ENCODE measurements at regions not wholly inside any gene's neighbourhood (a gene's known extent, or its start where the extent isn't known, plus 50 kb on each side); places are given as distances from the start of the nearest gene placed in this dataset.

DNA sequence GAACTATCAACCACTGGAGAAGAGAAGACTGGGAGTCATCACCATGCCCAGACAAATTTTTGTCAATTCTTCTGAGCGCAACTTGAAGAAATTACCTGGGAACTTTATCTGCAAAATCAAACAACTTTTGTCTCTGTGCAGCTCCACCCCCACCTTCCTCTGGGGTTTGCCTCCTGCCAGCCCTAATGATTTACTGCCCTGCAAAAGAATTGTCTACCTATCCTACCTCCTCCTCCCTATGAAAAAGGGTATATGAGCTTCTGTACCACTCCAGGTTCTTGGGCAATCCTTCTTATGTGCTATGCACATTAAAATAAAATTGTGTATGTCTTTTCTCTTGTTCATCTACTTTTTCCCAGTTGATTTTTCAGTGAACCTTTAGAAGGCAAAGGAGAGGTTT lies 191.9 kb downstream of the URB2 start:
- H3K4me3 ChIP-seq (ENCODE audit: low read depth, low read length), result no peak overlapping the region
- TF ChIP-seq, protein P1, sequence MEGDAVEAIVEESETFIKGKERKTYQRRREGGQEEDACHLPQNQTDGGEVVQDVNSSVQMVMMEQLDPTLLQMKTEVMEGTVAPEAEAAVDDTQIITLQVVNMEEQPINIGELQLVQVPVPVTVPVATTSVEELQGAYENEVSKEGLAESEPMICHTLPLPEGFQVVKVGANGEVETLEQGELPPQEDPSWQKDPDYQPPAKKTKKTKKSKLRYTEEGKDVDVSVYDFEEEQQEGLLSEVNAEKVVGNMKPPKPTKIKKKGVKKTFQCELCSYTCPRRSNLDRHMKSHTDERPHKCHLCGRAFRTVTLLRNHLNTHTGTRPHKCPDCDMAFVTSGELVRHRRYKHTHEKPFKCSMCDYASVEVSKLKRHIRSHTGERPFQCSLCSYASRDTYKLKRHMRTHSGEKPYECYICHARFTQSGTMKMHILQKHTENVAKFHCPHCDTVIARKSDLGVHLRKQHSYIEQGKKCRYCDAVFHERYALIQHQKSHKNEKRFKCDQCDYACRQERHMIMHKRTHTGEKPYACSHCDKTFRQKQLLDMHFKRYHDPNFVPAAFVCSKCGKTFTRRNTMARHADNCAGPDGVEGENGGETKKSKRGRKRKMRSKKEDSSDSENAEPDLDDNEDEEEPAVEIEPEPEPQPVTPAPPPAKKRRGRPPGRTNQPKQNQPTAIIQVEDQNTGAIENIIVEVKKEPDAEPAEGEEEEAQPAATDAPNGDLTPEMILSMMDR (IDR thresholded peaks at IDR 0.05; ENCODE audit: low read depth, low read length, missing control alignments), result no peak
- DNase-seq (ENCODE audit: low read depth), result no peak
- in situ Hi-C loops (cut with HindIII; ENCODE audit: low sequenced_read_pairs), result no loop called here

DNA sequence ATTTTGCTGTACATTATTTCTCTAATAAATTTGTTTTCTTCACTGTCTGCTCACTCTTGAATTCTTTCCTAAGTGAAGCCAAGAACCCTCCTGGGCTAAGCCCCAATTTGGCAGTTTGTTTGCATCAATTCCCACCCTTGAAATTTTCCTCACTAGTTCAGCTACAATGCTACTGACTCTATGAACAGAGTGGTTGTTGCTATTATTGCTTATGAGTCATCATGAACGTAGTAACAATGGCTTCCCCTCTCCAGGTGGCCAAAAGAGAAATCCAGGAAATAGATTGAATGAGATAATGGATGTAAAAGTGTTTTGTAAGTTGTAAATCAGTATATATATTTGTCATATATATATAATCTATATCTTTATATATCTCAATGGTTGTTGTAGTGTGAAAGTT lies 193.0 kb downstream of the URB2 start:
- no peak for DNase-seq (ENCODE audit: low read depth)
- in situ Hi-C loops (cut with HindIII; ENCODE audit: low sequenced_read_pairs), result no loop called here
- H3K4me3 ChIP-seq (ENCODE audit: low read depth, low read length), result no peak overlapping the region
- TF ChIP-seq, protein P1 (IDR thresholded peaks at IDR 0.05; ENCODE audit: low read depth, low read length, missing control alignments), result no peak

DNA sequence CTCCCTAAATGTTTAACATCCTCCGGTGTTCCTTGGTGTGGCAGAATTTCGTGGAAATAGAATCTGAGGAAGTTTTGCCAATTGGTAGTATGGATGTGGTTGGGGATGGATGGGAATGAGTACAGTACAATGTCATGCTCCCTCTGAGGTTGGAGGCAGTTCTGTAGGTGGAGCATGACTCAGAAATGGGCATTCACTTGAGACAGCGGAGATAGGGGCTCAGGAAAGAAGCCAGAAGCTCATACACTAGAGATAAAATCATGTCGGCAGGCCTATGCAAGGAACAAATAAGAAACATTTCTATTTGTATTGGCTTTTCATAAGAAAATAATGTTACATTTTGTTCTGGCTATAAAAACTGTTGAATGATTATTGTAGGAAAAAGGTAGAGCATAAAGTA lies 196.0 kb downstream of the URB2 start:
- TF ChIP-seq, protein P1 (IDR thresholded peaks at IDR 0.05; ENCODE audit: low read depth, low read length, missing control alignments), result no peak
- in situ Hi-C loops (cut with HindIII; ENCODE audit: low sequenced_read_pairs), result no loop called here
- no peak overlapping the region for H3K4me3 ChIP-seq (ENCODE audit: low read depth, low read length)
- no peak for DNase-seq (ENCODE audit: low read depth)

DNA sequence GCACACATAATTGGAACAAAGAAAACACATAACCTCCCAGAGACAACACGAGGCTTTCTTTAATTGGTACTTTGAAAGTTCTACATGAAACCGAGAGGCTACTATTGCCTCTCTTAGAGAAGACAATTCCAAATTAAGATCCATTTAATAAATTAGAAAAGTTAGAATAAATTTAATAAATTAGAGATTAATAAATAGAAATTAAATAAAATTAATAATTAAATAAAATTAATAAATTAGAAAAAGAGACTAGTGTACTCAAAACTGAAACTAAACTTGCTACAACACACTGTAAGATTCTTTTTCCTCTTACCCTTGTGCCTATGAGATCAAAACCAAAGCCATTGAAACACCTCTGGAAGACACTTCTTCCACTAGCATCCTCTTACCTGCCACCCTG lies 199.0 kb downstream of the URB2 start:
- no peak for DNase-seq (ENCODE audit: low read depth)
- no peak overlapping the region for H3K4me3 ChIP-seq (ENCODE audit: low read depth, low read length)
- TF ChIP-seq, protein P1 (IDR thresholded peaks at IDR 0.05; ENCODE audit: low read depth, low read length, missing control alignments), result no peak
- in situ Hi-C loops (cut with HindIII; ENCODE audit: low sequenced_read_pairs), result no loop called here

DNA sequence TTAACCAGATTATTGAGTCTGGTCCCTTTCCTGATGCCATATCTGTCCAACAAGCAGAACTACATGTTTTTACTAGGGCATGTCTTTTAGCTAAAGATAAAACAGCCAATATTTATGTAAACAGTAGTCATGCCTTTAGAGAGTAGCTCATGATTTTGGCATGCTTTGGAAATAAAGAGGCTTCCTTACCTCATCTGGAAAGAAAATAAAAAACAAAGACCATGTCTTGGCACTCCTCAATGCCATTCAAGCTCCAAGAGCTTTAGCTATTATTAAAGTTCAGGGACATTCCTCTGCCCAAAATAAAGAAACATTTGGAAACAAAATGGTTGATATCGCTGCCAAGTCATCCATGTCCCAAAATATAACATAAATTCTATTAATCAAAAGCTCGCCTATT lies 202.4 kb downstream of the URB2 start:
- no peak overlapping the region for H3K4me3 ChIP-seq (ENCODE audit: low read depth, low read length)
- in situ Hi-C loops (cut with HindIII; ENCODE audit: low sequenced_read_pairs), result no loop called here
- DNase-seq (ENCODE audit: low read depth), result no peak
- TF ChIP-seq, protein P1 (IDR thresholded peaks at IDR 0.05; ENCODE audit: low read depth, low read length, missing control alignments), result no peak

DNA sequence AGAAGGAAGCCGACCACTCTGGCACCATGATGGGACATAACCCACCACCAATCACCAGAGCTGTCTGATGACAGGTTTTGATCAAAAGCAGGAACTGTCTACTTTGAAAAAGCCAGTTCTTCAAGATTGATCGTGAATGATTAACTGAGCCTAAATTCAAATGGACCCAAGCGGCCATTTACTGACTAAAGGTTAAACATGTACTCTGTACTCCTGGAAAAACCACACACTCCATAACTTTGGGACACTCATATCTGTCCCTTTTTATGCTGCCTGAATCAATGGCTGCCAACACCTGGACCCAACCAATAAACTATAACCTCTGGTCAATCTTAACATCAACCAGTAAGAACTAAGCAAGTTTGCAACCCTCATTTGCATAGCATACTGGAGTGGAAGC lies 206.6 kb downstream of the URB2 start:
- in situ Hi-C loops (cut with HindIII; ENCODE audit: low sequenced_read_pairs), result no loop called here
- TF ChIP-seq, protein P1 (IDR thresholded peaks at IDR 0.05; ENCODE audit: low read depth, low read length, missing control alignments), result no peak
- no peak for DNase-seq (ENCODE audit: low read depth)
- H3K4me3 ChIP-seq (ENCODE audit: low read depth, low read length), result no peak overlapping the region

DNA sequence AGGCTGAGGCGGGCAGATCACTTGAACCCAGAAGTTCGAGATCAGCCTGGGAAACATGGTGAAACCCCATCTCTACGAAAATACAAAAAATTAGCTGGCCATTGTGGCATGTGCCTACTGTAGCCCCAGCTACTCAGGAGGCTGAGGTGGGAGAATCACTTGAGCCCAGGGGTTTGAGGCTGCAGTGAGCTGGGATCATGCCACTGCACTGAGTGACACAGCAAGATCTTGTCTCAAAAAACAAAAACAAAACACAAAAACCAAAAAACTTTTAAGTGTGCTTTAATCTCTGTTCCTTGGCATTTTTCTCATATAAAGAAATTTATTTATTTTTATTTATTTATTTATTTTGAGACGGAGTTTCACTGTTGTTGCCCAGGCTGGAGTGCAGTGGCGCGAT lies 208.2 kb downstream of the URB2 start:
- TF ChIP-seq, protein P1 (IDR thresholded peaks at IDR 0.05; ENCODE audit: low read depth, low read length, missing control alignments), result no peak
- in situ Hi-C loops (cut with HindIII; ENCODE audit: low sequenced_read_pairs), result no loop called here
- H3K4me3 ChIP-seq (ENCODE audit: low read depth, low read length), result no peak overlapping the region
- no peak for DNase-seq (ENCODE audit: low read depth)
